ENCODE measurements at regions not wholly inside any gene's neighbourhood (a gene's known extent, or its start where the extent isn't known, plus 50 kb on each side); places are given as distances from the start of the nearest gene placed in this dataset.

GRCh38 chr2:2898744-2899143 lies 478.9 kb downstream of the EIPR1 start:
- TF ChIP-seq HNF4G (IDR thresholded peaks at IDR 0.05) (no peak), CTCF (IDR thresholded peaks at IDR 0.05; ENCODE audit: low read depth, low read length, missing input control) (no peak), ATF3 (IDR thresholded peaks at IDR 0.05) (no peak), GABPA (IDR thresholded peaks at IDR 0.05 in 1 of 2, conservative IDR thresholded peaks at IDR 0.05 in 1 of 2) (no peak), RAD21 (IDR thresholded peaks at IDR 0.05) (no peak), YY1 (IDR thresholded peaks at IDR 0.05) (no peak), MAX (IDR thresholded peaks at IDR 0.05) (no peak), SP1 (IDR thresholded peaks at IDR 0.05) (no peak)

Data from liver (tissue), 3 donors.